ENCODE measurements at regions not wholly inside any gene's neighbourhood (a gene's known extent, or its start where the extent isn't known, plus 50 kb on each side); places are given as distances from the start of the nearest gene placed in this dataset.
"Not testable (repeated sequence)": the region's sequence is repeated elsewhere in the genome, so short reads cannot be mapped to it uniquely, and the experiment has no call there.

GRCh38 chr4:188372058-188372457 lies 232.8 kb downstream of the TRIML1 start:
- no peak for TF ChIP-seq CTCF (IDR thresholded peaks at IDR 0.05; ENCODE audit: low read depth, low read length)

GRCh38 chr4:188372829-188373228 lies 233.6 kb downstream of the TRIML1 start:
- no peak for TF ChIP-seq CTCF (IDR thresholded peaks at IDR 0.05; ENCODE audit: low read depth, low read length)
- no peak overlapping the region for H3K4me3 ChIP-seq (ENCODE audit: low read depth, low read length)

More at GRCh38 chr4:188372058-188372457, 232.8 kb downstream of the TRIML1 start:
- no peak overlapping the region for H3K4me3 ChIP-seq (ENCODE audit: low read depth, low read length)

- no peak for TF ChIP-seq CTCF (IDR thresholded peaks at IDR 0.05; ENCODE audit: low read depth, low read length)
- no peak overlapping the region for H3K4me3 ChIP-seq (ENCODE audit: low read depth, low read length)
These were observed 235.6 kb downstream of the TRIML1 start for GRCh38 chr4:188374871-188375270.

GRCh38 chr4:188377816-188378215 lies 238.6 kb downstream of the TRIML1 start:
- no peak overlapping the region for H3K4me3 ChIP-seq (ENCODE audit: low read depth, low read length)
- no peak for TF ChIP-seq CTCF (IDR thresholded peaks at IDR 0.05; ENCODE audit: low read depth, low read length)

- TF ChIP-seq CTCF (IDR thresholded peaks at IDR 0.05; ENCODE audit: low read depth, low read length) = no peak
- no peak overlapping the region for H3K4me3 ChIP-seq (ENCODE audit: low read depth, low read length)
These were observed 243.9 kb downstream of the TRIML1 start for GRCh38 chr4:188383180-188383579.

- H3K4me3 ChIP-seq (ENCODE audit: low read depth, low read length) = no peak overlapping the region
- no peak for TF ChIP-seq CTCF (IDR thresholded peaks at IDR 0.05; ENCODE audit: low read depth, low read length)
These were observed 248.0 kb downstream of the TRIML1 start for GRCh38 chr4:188387179-188387791.

GRCh38 chr4:188391349-188391748 lies 252.1 kb downstream of the TRIML1 start:
- not testable (repeated sequence) for H3K4me3 ChIP-seq (ENCODE audit: low read depth, low read length)

GRCh38 chr4:188396037-188396436 lies 256.8 kb downstream of the TRIML1 start:
- no peak overlapping the region for H3K4me3 ChIP-seq (ENCODE audit: low read depth, low read length)
- no peak for TF ChIP-seq CTCF (IDR thresholded peaks at IDR 0.05; ENCODE audit: low read depth, low read length)

All from WI38 (cell line).